ENCODE measurements at regions not wholly inside any gene's neighbourhood (a gene's known extent, or its start where the extent isn't known, plus 50 kb on each side); places are given as distances from the start of the nearest gene placed in this dataset.

DNA sequence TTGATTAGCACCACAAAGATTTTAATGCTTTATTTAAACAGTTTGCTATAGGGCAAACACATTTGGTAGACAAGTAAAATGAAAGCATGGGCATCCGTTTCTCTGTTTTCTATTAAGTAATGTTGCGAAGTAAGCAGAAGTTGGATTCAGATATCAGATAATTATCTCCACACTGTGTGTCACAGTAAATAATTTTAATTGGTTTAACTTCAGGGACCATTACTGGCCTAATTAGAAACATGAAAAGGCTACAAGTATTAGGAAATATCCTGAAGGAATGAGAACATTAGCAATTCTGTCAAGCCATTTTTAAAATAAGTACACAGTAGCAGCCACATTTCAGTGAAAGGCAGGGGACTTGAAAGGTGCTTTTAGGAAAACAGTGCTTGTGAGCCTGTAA, 975.4 kb downstream of the NR2F1-AS1 start:
- no peak overlapping the region for H3K4me3 ChIP-seq (replicated peaks in 1 of 4; ENCODE audit: control extremely low read depth in 1 of 4, insufficient read depth in 1 of 4, low read depth in 3 of 4, low read length in 4 of 4)
- H3K79me2 ChIP-seq (ENCODE audit: control insufficient read depth, insufficient read depth, low read length), result no peaks in the 10 kb centered on the region
- no peaks in the 10 kb centered on the region for H3K9me3 ChIP-seq (ENCODE audit: control insufficient read depth, insufficient read depth, low read depth, low read length)
- no peaks in the 10 kb centered on the region for H3K4me1 ChIP-seq (ENCODE audit: control insufficient read depth, extremely low read depth, insufficient read depth, low read length)
- no peak overlapping the region for H3K27ac ChIP-seq (ENCODE audit: insufficient read depth, low read length)
- H4K20me1 ChIP-seq (ENCODE audit: control insufficient read depth, extremely low read depth, insufficient read depth, low read length), result no peaks in the 10 kb centered on the region
- no peaks in the 10 kb centered on the region for H3K36me3 ChIP-seq (ENCODE audit: control insufficient read depth, insufficient read depth, low read length)
- H3K4me2 ChIP-seq (ENCODE audit: extremely low read depth, insufficient read depth, low read length), result no peak overlapping the region
- no peak for DNase-seq (ENCODE audit: low read depth in 2 of 2)
- H3K27me3 ChIP-seq (ENCODE audit: control insufficient read depth, insufficient read depth, low read length), result no peaks in the 10 kb centered on the region
- TF ChIP-seq, protein P1, sequence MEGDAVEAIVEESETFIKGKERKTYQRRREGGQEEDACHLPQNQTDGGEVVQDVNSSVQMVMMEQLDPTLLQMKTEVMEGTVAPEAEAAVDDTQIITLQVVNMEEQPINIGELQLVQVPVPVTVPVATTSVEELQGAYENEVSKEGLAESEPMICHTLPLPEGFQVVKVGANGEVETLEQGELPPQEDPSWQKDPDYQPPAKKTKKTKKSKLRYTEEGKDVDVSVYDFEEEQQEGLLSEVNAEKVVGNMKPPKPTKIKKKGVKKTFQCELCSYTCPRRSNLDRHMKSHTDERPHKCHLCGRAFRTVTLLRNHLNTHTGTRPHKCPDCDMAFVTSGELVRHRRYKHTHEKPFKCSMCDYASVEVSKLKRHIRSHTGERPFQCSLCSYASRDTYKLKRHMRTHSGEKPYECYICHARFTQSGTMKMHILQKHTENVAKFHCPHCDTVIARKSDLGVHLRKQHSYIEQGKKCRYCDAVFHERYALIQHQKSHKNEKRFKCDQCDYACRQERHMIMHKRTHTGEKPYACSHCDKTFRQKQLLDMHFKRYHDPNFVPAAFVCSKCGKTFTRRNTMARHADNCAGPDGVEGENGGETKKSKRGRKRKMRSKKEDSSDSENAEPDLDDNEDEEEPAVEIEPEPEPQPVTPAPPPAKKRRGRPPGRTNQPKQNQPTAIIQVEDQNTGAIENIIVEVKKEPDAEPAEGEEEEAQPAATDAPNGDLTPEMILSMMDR (conservative IDR thresholded peaks at IDR 0.05 in 1 of 2, IDR thresholded peaks at IDR 0.05 in 1 of 2; ENCODE audit: low read depth in 1 of 2, low read length in 2 of 2), result no peak
- no peak for TF ChIP-seq EZH2 (IDR thresholded peaks at IDR 0.05; ENCODE audit: low read length, missing control alignments)
- H3K9ac ChIP-seq (ENCODE audit: insufficient read depth, low read length), result no peak overlapping the region
- no peak overlapping the region for H2AFZ ChIP-seq (ENCODE audit: low read length)

DNA sequence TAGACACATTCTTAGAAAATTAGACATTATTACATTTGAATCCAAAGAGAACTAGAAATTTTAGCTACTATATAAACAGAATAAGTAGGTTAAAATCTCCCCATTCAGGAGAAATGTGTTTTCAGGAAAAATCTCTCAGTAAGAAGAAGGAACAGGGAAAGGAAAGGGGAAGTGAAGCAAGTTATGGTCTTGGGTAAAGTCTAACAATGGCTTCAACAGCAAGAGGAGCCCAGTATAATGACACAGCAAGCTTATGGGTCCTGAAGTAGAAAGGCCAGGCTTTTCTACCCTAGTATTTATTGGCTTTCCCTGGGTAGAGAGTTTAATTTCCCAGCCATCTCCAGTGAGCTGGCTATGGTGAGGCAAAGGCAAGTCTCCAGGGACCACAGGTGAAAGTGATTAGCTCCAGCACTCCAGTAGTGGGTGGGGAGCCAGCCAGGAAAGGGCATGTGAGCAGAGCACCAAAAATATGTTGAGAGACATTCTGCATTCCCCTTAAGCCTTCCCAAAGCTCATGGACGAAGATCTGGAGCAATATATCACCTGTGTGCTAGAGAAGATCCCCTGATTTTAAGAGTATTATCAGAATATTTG, 981.7 kb downstream of the NR2F1-AS1 start:
- no peaks in the 10 kb centered on the region for H3K4me1 ChIP-seq (ENCODE audit: control insufficient read depth, extremely low read depth, insufficient read depth, low read length)
- no peak for DNase-seq (ENCODE audit: low read depth in 2 of 2)
- H3K36me3 ChIP-seq (ENCODE audit: control insufficient read depth, insufficient read depth, low read length), result no peaks in the 10 kb centered on the region
- H3K4me2 ChIP-seq (ENCODE audit: extremely low read depth, insufficient read depth, low read length), result no peak overlapping the region
- no peaks in the 10 kb centered on the region for H3K79me2 ChIP-seq (ENCODE audit: control insufficient read depth, insufficient read depth, low read length)
- H3K9ac ChIP-seq (ENCODE audit: insufficient read depth, low read length), result no peak overlapping the region
- no peaks in the 10 kb centered on the region for H3K27me3 ChIP-seq (ENCODE audit: control insufficient read depth, insufficient read depth, low read length)
- H3K9me3 ChIP-seq (ENCODE audit: control insufficient read depth, insufficient read depth, low read depth, low read length), result no peaks in the 10 kb centered on the region
- no peak overlapping the region for H3K4me3 ChIP-seq (replicated peaks in 1 of 4; ENCODE audit: control extremely low read depth in 1 of 4, insufficient read depth in 1 of 4, low read depth in 3 of 4, low read length in 4 of 4)
- TF ChIP-seq, protein P1 (conservative IDR thresholded peaks at IDR 0.05 in 1 of 2, IDR thresholded peaks at IDR 0.05 in 1 of 2; ENCODE audit: low read depth in 1 of 2, low read length in 2 of 2), result no peak
- no peak for TF ChIP-seq EZH2 (IDR thresholded peaks at IDR 0.05; ENCODE audit: low read length, missing control alignments)
- H3K27ac ChIP-seq (ENCODE audit: insufficient read depth, low read length), result no peak overlapping the region
- no peak overlapping the region for H2AFZ ChIP-seq (ENCODE audit: low read length)
- no peaks in the 10 kb centered on the region for H4K20me1 ChIP-seq (ENCODE audit: control insufficient read depth, extremely low read depth, insufficient read depth, low read length)

DNA sequence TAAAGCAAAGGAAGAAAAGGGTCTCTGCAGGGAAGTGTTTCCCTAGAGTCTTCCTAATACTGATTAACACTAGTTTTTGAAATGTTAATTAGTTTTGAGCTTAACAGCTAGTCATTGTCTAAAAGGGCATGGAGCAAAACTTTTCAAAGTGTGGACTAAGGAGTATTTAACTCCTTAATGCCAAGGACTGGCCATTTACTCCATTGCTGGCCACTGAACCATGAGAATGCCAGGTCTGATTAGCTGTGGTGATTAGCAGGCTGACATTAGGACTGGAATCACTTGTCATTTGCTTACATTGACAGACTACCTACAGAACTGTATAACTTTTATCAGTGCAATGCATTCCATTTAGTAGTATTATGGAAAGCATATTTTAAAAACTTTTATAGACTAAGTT, 987.0 kb downstream of the NR2F1-AS1 start:
- Histone ChIP-seq H3K79me2 (ENCODE audit: control insufficient read depth, insufficient read depth, low read length) (no peaks in the 10 kb centered on the region), H3K4me1 (ENCODE audit: control insufficient read depth, extremely low read depth, insufficient read depth, low read length) (no peaks in the 10 kb centered on the region), H2AFZ (ENCODE audit: low read length) (no peak overlapping the region), H3K4me2 (ENCODE audit: extremely low read depth, insufficient read depth, low read length) (no peak overlapping the region), H4K20me1 (ENCODE audit: control insufficient read depth, extremely low read depth, insufficient read depth, low read length) (no peaks in the 10 kb centered on the region), H3K9me3 (ENCODE audit: control insufficient read depth, insufficient read depth, low read depth, low read length) (no peaks in the 10 kb centered on the region), H3K27ac (ENCODE audit: insufficient read depth, low read length) (no peak overlapping the region), H3K27me3 (ENCODE audit: control insufficient read depth, insufficient read depth, low read length) (no peaks in the 10 kb centered on the region), H3K36me3 (ENCODE audit: control insufficient read depth, insufficient read depth, low read length) (no peaks in the 10 kb centered on the region), H3K9ac (ENCODE audit: insufficient read depth, low read length) (no peak overlapping the region), H3K4me3 (replicated peaks in 1 of 4; ENCODE audit: control extremely low read depth in 1 of 4, insufficient read depth in 1 of 4, low read depth in 3 of 4, low read length in 4 of 4) (no peak overlapping the region)
- no peak for DNase-seq (ENCODE audit: low read depth in 2 of 2)
- TF ChIP-seq EZH2 (IDR thresholded peaks at IDR 0.05; ENCODE audit: low read length, missing control alignments), result no peak
- TF ChIP-seq, protein P1 (conservative IDR thresholded peaks at IDR 0.05 in 1 of 2, IDR thresholded peaks at IDR 0.05 in 1 of 2; ENCODE audit: low read depth in 1 of 2, low read length in 2 of 2), result no peak

Data from fibroblast of lung (primary cell).